Large intestine (tissue), 3 donors: ENCODE measurements at regions not wholly inside any gene's neighbourhood (a gene's known extent, or its start where the extent isn't known, plus 50 kb on each side); places are given as distances from the start of the nearest gene placed in this dataset.

Experiments
- DNase-seq, 2 donors: peaks; one replicate each; pipeline versions ENCODE4 v3.0.0 to v3.0.0-alpha.2; 2013
- H3K27ac ChIP-seq: one replicate; pipeline ENCODE4 v1.5.1; 2013; ENCODE audit warnings: low read length
- H3K27me3 ChIP-seq: 2 replicates; pipeline ENCODE4 v1.6.1; 2013; ENCODE audit warnings: low read length; ENCODE audit not compliant: control insufficient read depth, insufficient read depth
- H3K36me3 ChIP-seq: 2 replicates; pipeline ENCODE4 v1.6.1; 2013; ENCODE audit warnings: low read length; ENCODE audit not compliant: control insufficient read depth, insufficient read depth
- H3K4me1 ChIP-seq: one replicate; pipeline ENCODE4 v1.6.1; 2013; ENCODE audit warnings: low read length; ENCODE audit not compliant: control insufficient read depth, insufficient read depth
- H3K4me3 ChIP-seq: one replicate; pipeline ENCODE4 v1.5.1; 2013; ENCODE audit warnings: low read length
- H3K9me3 ChIP-seq: one replicate; pipeline ENCODE4 v1.6.1; 2013; ENCODE audit warnings: mild to moderate bottlenecking, low read depth, low read length, moderate library complexity; ENCODE audit not compliant: control insufficient read depth
- WGBS: methylation state at CpG from one replicate; pipeline ENCODE4 v1.1.5; 2013; ENCODE audit warnings: low lambda C conversion rate; ENCODE audit not compliant: insufficient coverage; 5-methylcytosine and 5-hydroxymethylcytosine counted together

DNA sequence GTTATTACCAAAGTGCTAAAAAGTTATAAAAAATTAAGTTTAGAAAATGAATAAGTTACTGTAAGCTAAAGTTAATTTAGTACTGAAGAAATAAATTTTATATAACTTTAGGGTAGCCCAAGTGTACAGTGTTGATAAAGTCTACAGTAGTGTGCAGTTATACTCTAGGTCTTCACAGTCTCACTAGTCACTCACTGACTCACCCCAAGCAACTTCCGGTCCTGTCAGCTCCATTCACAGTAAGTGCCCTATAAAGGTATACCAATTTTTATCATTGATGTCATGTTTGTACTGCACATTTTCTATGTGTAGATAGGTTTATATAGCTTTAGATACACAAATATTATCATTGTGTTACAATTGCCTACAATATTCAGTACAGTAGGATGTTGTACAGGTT is 518.3 kb upstream of the PIK3C3 start:
- WGBS = 83% methylated on average over 1 of the region's 1 CpG
- Histone ChIP-seq H3K36me3 (no peaks in the 10 kb centered on the region), H3K27ac (no peak overlapping the region), H3K4me3 (no peak overlapping the region), H3K4me1 (no peaks in the 10 kb centered on the region), H3K27me3 (no peaks in the 10 kb centered on the region), H3K9me3 (no peaks in the 10 kb centered on the region)
- no peak for DNase-seq

DNA sequence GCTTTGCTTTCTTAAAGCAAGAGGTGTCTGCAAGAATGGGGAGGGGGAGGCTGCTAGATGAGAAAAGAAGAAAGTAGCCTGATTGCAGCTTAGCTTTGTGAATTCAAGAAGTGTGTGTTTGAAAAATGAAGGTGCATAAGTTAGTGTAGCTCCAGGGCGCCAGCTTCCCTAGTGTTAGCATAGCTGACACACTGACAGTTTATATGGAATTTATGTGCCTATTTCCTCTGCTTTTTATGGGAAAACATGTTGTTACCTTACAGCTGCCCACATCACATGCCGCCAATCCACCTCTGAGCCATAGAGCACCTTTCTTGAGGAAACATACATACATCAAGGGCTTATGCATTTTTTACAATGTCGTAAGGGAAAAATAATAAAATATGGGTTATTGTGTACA is 536.4 kb upstream of the PIK3C3 start:
- Histone ChIP-seq H3K27ac (no peak overlapping the region), H3K27me3 (no peaks in the 10 kb centered on the region), H3K4me3 (no peak overlapping the region), H3K36me3 (no peaks in the 10 kb centered on the region), H3K4me1 (no peaks in the 10 kb centered on the region), H3K9me3 (no peaks in the 10 kb centered on the region)
- WGBS = 73% methylated on average over 2 of the region's 3 CpGs
- no peak for DNase-seq

DNA sequence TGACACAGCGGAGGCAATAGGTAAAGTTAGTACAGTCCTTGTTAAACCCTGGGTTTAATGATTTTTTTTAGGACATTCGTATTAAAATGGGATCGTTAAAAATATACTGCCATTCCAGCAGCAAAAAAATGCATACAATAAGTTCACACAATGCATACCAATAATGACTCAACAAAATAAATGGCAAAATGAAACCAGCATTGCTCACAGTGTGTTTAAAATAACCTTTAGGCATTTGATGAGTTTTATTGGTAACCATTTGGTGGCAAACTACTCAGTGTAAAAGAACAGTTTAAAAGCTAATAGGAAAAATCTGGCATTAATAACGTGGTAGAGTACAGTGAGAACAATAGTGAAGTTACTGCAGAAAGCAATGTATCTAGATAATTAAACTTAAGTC is 539.0 kb upstream of the PIK3C3 start:
- no peak overlapping the region for H3K27ac ChIP-seq
- no peaks in the 10 kb centered on the region for H3K36me3 ChIP-seq
- H3K27me3 ChIP-seq = no peaks in the 10 kb centered on the region
- H3K9me3 ChIP-seq = no peaks in the 10 kb centered on the region
- WGBS = 71% methylated on average over 1 of the region's 4 CpGs
- no peaks in the 10 kb centered on the region for H3K4me1 ChIP-seq
- DNase-seq = no peak
- H3K4me3 ChIP-seq = no peak overlapping the region

DNA sequence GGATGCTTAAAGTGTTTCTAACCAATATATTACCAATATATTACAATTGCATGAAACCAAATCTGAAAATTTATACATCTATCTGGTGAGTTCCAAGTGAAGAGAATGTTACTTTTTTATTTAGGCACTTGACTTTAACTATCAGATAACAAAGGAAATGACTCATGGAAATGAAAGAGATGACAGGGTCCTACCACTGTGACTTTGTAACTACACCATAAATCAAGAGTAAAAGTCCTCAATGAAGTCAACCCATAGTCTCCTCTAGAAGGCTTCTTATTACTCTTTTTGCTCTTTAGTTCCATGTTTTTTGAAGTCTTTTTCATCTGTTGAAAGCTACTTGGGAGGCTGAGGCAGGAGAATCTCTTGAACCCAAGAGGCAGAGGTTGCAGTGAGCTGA is 545.0 kb upstream of the PIK3C3 start:
- Histone ChIP-seq H3K27me3 (no peaks in the 10 kb centered on the region), H3K9me3 (no peaks in the 10 kb centered on the region), H3K36me3 (no peaks in the 10 kb centered on the region), H3K4me3 (no peak overlapping the region), H3K4me1 (no peaks in the 10 kb centered on the region), H3K27ac (no peak overlapping the region)
- no peak for DNase-seq

DNA sequence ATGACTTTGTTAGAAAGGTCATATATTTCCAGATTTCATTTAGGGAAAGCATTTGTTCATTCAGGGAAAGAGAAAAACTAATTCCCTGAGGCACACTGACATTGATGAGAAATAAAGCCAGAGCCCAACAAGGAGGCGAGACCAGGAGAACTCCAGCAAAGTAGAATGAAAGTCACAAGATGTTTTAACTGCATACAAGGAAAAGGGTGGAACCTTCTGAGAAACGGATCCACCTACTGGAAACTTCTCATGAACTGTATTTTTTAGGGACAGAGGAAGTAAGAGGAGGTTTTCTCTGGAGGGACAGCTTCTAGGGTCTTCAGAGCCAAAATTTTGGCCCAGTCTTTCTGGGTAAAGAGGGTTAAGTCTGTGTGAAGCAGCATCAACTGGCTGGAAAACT is 548.2 kb upstream of the PIK3C3 start:
- Histone ChIP-seq H3K4me3 (no peak overlapping the region), H3K27ac (no peak overlapping the region), H3K9me3 (no peaks in the 10 kb centered on the region), H3K4me1 (no peaks in the 10 kb centered on the region), H3K27me3 (no peaks in the 10 kb centered on the region), H3K36me3 (no peaks in the 10 kb centered on the region)
- WGBS = 43% methylated on average over 1 of the region's 2 CpGs
- no peak for DNase-seq

DNA sequence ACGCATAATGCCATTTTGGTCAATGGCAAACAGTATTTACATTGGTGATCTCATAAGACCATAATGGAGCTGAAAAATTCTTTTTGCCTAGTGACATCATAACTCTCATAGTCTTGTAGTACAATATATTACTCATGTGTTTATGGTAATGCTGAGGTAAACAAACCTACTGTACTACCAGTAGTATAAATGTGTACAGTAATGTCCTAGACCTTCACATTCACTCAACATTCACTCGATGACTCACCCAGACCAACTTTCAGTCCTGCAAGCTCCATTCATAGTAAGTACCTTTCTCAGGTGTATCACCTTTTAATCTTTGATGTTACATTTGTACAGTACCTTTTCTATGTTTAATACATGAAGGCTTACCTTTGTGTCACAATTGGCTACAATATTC is 558.2 kb upstream of the PIK3C3 start:
- no peaks in the 10 kb centered on the region for H3K4me1 ChIP-seq
- H3K36me3 ChIP-seq = no peaks in the 10 kb centered on the region
- no peak for DNase-seq
- no CpG with 5 or more reads among the region's 2 CpGs for WGBS
- no peak overlapping the region for H3K27ac ChIP-seq
- no peak overlapping the region for H3K4me3 ChIP-seq
- no peaks in the 10 kb centered on the region for H3K27me3 ChIP-seq
- no peaks in the 10 kb centered on the region for H3K9me3 ChIP-seq

DNA sequence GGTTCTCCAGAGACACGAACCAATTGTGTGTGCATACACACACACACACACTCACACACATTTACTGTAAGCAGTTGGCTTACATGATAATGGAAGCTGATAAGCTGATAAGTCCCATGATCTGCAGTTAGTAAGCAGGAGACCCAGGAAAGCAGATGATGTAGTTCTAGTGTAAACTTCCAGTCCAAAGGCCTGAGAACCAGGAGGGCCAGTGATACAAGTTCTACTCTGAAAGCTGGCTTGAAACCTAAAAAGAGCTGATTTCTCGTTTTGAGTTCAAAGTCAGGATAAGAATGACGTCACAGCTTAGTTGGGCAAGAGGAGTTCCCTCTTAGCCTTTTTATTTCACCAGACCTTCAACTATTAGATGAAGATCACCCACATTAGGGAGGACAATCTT is 558.8 kb upstream of the PIK3C3 start:
- Histone ChIP-seq H3K9me3 (no peaks in the 10 kb centered on the region), H3K4me3 (no peak overlapping the region), H3K36me3 (no peaks in the 10 kb centered on the region), H3K27ac (no peak overlapping the region), H3K4me1 (no peaks in the 10 kb centered on the region), H3K27me3 (no peaks in the 10 kb centered on the region)
- DNase-seq = peak; percentile 16 to 30
- no CpG with 5 or more reads among the region's 3 CpGs for WGBS

DNA sequence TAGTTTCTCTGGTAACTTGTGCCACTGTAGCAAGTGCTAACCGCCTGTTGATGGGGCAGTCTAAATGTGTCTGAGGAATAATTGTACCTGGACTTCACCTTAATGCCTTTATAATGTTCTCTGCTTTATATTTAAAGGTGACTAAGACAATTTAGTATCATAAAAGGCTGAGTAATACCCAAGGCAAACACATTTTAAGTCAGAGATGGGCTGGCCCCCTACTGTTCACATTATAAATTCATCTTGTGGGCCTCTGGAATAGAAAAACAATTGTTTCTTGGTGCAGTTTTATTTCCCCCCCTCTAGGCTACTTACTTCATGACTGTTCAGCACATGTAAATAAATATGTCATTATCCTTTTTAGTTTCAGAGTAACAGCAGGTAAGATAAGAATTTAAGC is 559.3 kb upstream of the PIK3C3 start:
- DNase-seq = no peak
- Histone ChIP-seq H3K4me3 (no peak overlapping the region), H3K27me3 (no peaks in the 10 kb centered on the region), H3K27ac (no peak overlapping the region), H3K9me3 (no peaks in the 10 kb centered on the region), H3K4me1 (no peaks in the 10 kb centered on the region), H3K36me3 (no peaks in the 10 kb centered on the region)
- no CpG with 5 or more reads among the region's 1 CpG for WGBS

DNA sequence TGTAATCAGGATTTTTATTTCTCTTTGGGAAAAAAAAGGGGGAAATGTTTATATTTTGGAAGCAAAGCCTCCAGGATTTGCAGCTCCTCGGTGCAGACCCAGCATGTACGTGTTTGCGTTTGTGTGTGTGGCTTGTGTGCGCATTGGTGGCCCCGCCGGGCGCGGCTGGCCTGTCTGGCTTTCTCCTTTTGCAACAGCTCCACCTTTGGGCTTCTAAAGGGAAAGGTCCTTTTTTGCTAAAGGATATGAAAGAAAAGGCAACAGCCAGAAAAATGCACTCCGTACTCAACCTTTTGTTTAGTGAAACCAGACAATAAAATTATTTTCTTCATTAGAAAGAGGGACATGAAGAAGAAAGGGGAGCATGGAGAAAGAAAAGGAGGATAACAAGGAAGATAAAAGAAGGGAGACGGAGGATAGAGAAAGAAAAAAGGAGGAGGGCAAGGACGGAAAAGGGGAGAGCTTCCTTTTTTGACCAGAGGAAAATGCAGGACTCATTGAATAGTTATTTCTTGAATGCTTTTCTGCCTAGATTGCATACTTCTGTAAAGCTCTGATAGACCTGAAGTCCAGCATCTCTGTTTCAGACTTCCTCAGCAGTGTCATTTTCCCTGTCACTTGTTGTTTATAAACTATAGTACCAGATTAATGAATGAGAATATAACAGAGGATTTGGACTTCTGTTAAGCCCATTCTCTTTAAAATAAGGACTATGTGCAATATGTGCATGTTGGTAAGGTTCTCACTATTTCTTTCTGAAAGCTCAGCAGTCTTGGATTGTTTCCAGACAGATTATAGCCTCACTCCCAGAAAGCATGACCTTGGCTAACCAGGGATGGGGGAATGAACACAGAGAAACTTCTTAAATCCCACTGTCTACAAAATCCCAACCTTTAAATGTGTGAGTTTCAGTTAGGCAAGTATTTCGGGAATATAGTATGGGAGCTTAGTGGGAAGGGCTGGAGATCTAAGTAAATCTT is 563.1 kb upstream of the PIK3C3 start:
- DNase-seq = peak; percentile 23 to 31
- peak overlapping the region; percentile 9 for H3K4me3 ChIP-seq
- H3K27ac ChIP-seq = no peak overlapping the region
- 23% methylated on average over 6 of the region's 12 CpGs for WGBS
- no peaks in the 10 kb centered on the region for H3K4me1 ChIP-seq
- H3K27me3 ChIP-seq = no peaks in the 10 kb centered on the region
- H3K9me3 ChIP-seq = no peaks in the 10 kb centered on the region
- no peaks in the 10 kb centered on the region for H3K36me3 ChIP-seq

DNA sequence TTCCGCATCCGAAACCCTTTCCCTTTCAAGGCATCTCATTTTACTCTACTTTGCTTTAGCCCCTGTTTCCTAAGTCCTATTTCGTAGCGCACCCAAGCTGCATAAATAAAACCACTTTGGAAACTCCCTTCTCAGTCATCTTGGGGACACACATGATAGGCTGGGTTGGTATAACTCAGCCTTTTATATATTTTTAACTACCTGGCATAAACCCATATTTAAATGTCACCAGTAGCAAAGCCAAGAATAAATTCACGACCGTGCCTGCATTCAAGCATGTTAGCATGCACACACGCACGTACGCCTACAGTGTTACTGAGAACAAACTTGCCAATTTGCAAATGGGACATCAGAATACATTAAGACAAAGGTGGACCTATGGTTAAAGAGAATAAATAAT is 564.7 kb upstream of the PIK3C3 start:
- Histone ChIP-seq H3K36me3 (no peaks in the 10 kb centered on the region), H3K9me3 (no peaks in the 10 kb centered on the region), H3K4me3 (no peak overlapping the region), H3K27ac (no peak overlapping the region), H3K27me3 (no peaks in the 10 kb centered on the region), H3K4me1 (no peaks in the 10 kb centered on the region)
- DNase-seq = no peak
- 98% methylated on average over 9 of the region's 9 CpGs for WGBS

DNA sequence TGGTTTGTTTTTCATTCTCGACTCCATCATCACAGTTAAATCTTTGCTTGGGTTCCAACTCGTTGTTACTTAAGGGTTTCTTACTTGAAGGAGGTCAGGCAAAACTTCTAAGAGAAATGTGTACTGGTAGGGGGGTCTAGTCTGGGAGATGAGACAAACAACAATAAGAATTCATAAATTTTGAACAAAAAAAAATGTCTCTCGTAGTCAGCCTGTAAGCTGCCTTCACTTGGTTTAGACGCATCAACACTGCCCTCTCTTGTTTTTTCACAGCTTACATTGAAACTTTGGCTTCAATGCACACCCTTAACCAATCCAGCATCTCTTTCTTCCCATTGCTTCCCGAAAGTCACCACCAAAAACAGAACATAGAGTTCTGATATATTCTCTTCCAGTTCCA is 576.4 kb upstream of the PIK3C3 start:
- Histone ChIP-seq H3K4me3 (no peak overlapping the region), H3K4me1 (no peaks in the 10 kb centered on the region), H3K27ac (no peak overlapping the region), H3K27me3 (no peaks in the 10 kb centered on the region), H3K9me3 (no peaks in the 10 kb centered on the region), H3K36me3 (no peaks in the 10 kb centered on the region)
- WGBS = 56% methylated on average over 3 of the region's 5 CpGs
- peak in 1 of 2 donors; percentile 9 for DNase-seq
